Epithelial cell of proximal tubule (primary cell): ENCODE measurements at regions not wholly inside any gene's neighbourhood (a gene's known extent, or its start where the extent isn't known, plus 50 kb on each side); places are given as distances from the start of the nearest gene placed in this dataset.
"Not testable (repeated sequence)": the region's sequence is repeated elsewhere in the genome, so short reads cannot be mapped to it uniquely, and the experiment has no call there.

Experiments used
- DNase-seq: peaks from one replicate; pipeline ENCODE4 v3.0.0-alpha.2; 2011; ENCODE audit warnings: low read depth
- H3K4me3 ChIP-seq: 2 replicates; pipeline ENCODE4 v1.5.1; 2011; ENCODE audit warnings: low read depth, mild to moderate bottlenecking, low read length
- TF ChIP-seq, protein P1 (sequence below): conservative IDR thresholded peaks from 2 replicates; pipeline ENCODE4 v1.5.1; 2012; ENCODE audit warnings: low read depth, mild to moderate bottlenecking, low read length

DNA sequence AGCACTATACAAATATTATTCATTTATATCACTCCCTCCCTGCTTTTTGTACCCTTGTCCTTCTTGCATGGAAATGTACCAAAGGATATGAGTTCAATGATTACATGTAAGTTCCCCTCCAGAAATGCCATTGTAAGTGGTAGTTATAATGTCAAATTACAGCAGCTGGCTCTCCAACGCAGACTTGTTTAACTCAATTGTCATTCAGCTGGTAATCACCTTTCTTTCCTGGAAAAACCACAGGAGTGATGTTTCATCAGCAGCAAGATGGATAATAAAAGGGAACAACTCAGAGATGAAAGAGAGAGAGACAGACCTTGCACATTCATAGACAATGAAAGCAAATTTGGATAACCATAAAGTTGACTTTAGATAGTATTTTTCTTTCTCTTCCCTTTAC lies 578.6 kb upstream of the PBX1 start:
- no peak for DNase-seq
- H3K4me3 ChIP-seq, result no peak overlapping the region
- TF ChIP-seq, protein P1, sequence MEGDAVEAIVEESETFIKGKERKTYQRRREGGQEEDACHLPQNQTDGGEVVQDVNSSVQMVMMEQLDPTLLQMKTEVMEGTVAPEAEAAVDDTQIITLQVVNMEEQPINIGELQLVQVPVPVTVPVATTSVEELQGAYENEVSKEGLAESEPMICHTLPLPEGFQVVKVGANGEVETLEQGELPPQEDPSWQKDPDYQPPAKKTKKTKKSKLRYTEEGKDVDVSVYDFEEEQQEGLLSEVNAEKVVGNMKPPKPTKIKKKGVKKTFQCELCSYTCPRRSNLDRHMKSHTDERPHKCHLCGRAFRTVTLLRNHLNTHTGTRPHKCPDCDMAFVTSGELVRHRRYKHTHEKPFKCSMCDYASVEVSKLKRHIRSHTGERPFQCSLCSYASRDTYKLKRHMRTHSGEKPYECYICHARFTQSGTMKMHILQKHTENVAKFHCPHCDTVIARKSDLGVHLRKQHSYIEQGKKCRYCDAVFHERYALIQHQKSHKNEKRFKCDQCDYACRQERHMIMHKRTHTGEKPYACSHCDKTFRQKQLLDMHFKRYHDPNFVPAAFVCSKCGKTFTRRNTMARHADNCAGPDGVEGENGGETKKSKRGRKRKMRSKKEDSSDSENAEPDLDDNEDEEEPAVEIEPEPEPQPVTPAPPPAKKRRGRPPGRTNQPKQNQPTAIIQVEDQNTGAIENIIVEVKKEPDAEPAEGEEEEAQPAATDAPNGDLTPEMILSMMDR, result no peak

DNA sequence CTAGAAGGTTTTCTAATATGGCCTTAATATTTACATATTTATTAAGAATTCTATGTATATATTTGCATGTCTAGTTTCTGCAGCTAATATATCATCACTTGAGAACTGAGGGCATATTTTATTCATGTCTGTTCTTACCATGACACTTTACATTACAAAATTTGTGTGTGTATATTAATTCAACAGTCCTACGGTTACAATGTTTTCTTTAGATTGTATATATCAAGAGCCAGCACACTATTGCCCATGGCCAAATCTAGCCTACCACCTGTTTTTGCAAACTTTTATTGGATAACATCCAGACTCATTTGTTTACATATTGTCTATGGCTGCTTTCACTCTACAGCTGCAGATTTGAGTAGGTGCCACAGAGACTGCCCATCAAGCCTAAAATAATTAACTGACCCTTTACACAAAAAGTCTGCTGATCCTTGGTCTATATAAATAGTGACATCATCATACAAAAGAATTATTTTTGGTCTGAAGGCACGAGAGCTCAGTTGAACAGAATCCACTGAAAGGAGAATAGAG lies 577.4 kb upstream of the PBX1 start:
- no peak overlapping the region for H3K4me3 ChIP-seq
- TF ChIP-seq, protein P1, result no peak
- no peak for DNase-seq

DNA sequence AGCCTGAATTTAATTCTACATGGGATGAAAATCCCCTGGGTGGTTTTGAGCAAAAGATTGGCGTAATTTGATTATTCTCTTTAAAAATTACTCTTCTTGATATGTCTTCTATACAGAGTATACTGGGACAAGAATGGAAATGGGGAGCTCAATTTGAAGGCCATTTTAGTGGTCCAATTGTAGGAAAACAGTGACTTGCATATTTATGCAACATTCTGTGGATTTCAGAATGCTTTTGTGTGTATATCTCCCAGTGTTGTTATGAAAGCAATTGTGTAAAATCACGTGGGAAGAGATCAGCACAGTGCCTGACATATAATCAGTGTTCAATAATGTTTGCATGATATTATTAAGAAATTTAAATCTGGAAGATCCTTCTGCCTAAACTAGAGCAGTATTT lies 575.9 kb upstream of the PBX1 start:
- TF ChIP-seq, protein P1, result no peak
- DNase-seq, result no peak
- no peak overlapping the region for H3K4me3 ChIP-seq

DNA sequence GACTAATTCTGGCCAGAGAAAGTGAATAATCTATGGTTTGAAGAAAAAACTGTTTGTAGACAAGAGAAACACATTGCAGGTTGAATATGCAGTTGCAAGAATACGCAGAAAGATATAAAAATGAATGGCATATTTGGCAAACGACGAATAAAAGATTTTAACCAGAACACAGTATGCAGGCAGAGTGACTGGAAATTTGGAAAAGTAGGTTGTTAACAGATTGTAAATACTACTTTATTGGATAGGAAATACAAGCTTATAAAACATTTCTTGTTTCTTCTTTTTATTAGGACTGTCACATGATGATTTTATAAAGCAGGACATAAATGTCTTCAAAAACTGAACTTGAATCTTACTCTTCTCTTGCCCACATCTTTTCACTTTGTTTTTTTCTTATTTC lies 573.3 kb upstream of the PBX1 start:
- TF ChIP-seq, protein P1, result no peak
- DNase-seq, result no peak

DNA sequence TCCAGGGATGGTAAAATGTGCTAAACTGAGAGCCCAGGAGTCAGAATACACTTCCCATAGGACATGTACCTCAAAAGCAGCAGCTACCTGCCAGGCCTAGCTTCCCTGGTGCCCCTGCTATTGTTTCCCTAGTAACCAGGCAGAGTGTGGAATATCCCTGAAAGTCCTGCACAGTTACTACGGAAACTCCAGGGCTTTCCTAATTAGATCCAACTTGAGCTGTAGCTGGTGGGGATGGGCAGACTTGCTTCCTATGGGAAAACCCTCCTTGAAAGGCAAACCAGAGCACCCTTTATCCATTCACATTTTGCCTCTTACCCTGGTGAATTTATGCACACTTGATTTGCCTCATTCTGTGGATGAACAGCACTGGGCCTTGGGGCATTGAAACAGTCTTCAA lies 559.9 kb upstream of the PBX1 start:
- TF ChIP-seq, protein P1, result no peak
- no peak for DNase-seq
- no peak overlapping the region for H3K4me3 ChIP-seq

More for the DNA sequence above, 573.3 kb upstream of the PBX1 start:
- H3K4me3 ChIP-seq, result no peak overlapping the region

- not testable (repeated sequence) for H3K4me3 ChIP-seq, DNase-seq
Observed at GRCh38 chr1:164006186-164006585, 552.8 kb upstream of the PBX1 start.

DNA sequence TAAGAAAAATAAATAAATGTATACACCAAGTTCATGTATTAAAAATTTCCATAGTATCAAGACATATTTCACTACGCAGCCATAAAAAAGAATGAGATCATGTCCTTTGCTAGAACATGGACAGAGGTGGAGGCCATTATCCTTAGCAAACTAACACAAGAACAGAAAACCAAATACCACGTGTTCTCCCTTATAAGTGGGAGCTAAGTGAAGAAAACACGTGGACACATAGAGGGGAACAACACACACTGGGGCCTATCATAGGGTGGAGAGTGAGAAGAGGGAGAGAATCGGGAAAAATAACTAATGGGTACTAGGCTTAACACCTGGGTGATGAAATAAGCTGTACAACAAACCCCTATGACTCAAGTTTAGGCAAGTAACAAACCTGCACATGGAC lies 552.4 kb upstream of the PBX1 start:
- TF ChIP-seq, protein P1, result no peak
- no peak for DNase-seq
- no peak overlapping the region for H3K4me3 ChIP-seq
